HL-60 (cell line): ENCODE measurements at regions not wholly inside any gene's neighbourhood (a gene's known extent, or its start where the extent isn't known, plus 50 kb on each side); places are given as distances from the start of the nearest gene placed in this dataset.

ENCODE experiments used
- GABPA ChIP-seq: IDR thresholded peaks from 2 replicates; pipeline ENCODE4 v1.6.1; 2012; ENCODE audit warnings: low read depth
- POLR2AphosphoS5 ChIP-seq: IDR thresholded peaks from 2 replicates; pipeline ENCODE4 v1.6.1; 2012; ENCODE audit warnings: low read depth
- REST ChIP-seq: IDR thresholded peaks from 2 replicates; pipeline ENCODE4 v1.6.1; 2012; ENCODE audit warnings: low read depth; ENCODE audit not compliant: insufficient replicate concordance
- SPI1 ChIP-seq: IDR thresholded peaks from 2 replicates; pipeline ENCODE4 v1.6.1; 2012; ENCODE audit warnings: low read depth, mild to moderate bottlenecking, borderline replicate concordance
- TF ChIP-seq, protein P1 (sequence below): IDR thresholded peaks from one replicate; pipeline ENCODE4 v1.5.1; 2011; ENCODE audit warnings: low read length, control low read depth, inconsistent platforms; ENCODE audit not compliant: insufficient read depth

DNA sequence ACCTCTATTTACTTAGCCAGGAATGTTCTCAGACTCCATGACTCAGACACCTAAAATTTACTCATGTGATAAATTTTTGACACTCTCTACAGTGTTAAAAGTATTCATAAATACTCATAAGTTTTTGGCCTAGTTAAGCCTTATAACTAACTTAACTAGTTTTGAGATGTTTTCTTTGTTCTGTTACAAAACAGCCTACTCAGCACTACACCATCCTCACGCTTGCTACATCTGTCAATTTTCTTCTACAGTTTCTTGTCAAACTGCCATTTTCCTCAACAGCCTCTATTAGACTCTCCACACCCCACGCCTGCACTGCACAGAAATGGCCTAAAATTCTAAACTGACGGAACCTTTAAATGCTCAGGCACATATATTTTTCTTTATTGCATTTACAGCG lies 195.5 kb downstream of the ANXA1 start:
- TF ChIP-seq GABPA (no peak), POLR2AphosphoS5 (no peak), SPI1 (no peak), REST (no peak)
- TF ChIP-seq, protein P1, sequence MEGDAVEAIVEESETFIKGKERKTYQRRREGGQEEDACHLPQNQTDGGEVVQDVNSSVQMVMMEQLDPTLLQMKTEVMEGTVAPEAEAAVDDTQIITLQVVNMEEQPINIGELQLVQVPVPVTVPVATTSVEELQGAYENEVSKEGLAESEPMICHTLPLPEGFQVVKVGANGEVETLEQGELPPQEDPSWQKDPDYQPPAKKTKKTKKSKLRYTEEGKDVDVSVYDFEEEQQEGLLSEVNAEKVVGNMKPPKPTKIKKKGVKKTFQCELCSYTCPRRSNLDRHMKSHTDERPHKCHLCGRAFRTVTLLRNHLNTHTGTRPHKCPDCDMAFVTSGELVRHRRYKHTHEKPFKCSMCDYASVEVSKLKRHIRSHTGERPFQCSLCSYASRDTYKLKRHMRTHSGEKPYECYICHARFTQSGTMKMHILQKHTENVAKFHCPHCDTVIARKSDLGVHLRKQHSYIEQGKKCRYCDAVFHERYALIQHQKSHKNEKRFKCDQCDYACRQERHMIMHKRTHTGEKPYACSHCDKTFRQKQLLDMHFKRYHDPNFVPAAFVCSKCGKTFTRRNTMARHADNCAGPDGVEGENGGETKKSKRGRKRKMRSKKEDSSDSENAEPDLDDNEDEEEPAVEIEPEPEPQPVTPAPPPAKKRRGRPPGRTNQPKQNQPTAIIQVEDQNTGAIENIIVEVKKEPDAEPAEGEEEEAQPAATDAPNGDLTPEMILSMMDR = no peak
